HG03045 (cell line): ENCODE measurements at regions not wholly inside any gene's neighbourhood (a gene's known extent, or its start where the extent isn't known, plus 50 kb on each side); places are given as distances from the start of the nearest gene placed in this dataset.
"Not testable (repeated sequence)": the region's sequence is repeated elsewhere in the genome, so short reads cannot be mapped to it uniquely, and the experiment has no call there.

Experiments used
- ATAC-seq: cut with Tn5 transposase; IDR thresholded peaks from one replicate; pipeline ENCODE4 v1.9.1; 2021; ENCODE audit warnings: mild to moderate bottlenecking, moderate library complexity; ENCODE audit not compliant: unreplicated experiment

- ATAC-seq, result no peak
These were observed 104.4 kb downstream of the SEC23IP start for GRCh38 chr10:119996944-119997343.

- ATAC-seq, result no peak
These were observed 104.9 kb downstream of the SEC23IP start for GRCh38 chr10:119997429-119997828.

GRCh38 chr10:120002785-120003184 is 110.3 kb downstream of the SEC23IP start:
- ATAC-seq, result no peak

GRCh38 chr10:120005207-120006201 is 113.0 kb downstream of the SEC23IP start:
- ATAC-seq, result no peak

- no peak for ATAC-seq
These were observed 114.7 kb downstream of the SEC23IP start for GRCh38 chr10:120007261-120007660.

- ATAC-seq, result no peak
These were observed 119.0 kb downstream of the SEC23IP start for GRCh38 chr10:120011359-120012130.

- no peak for ATAC-seq
These were observed 119.5 kb downstream of the SEC23IP start for GRCh38 chr10:120012131-120012400.

GRCh38 chr10:120012566-120012965 is 120.0 kb downstream of the SEC23IP start:
- no peak for ATAC-seq

GRCh38 chr10:120014031-120014430 is 121.5 kb downstream of the SEC23IP start:
- ATAC-seq, result no peak

GRCh38 chr10:120015064-120015463 is 122.5 kb downstream of the SEC23IP start:
- no peak for ATAC-seq

GRCh38 chr10:120016906-120017305 is 124.4 kb downstream of the SEC23IP start:
- no peak for ATAC-seq

- ATAC-seq, result no peak
These were observed 125.3 kb downstream of the SEC23IP start for GRCh38 chr10:120017733-120018417.

- ATAC-seq, result no peak
These were observed 126.2 kb downstream of the SEC23IP start for GRCh38 chr10:120018695-120019094.

GRCh38 chr10:120019568-120019967 is 127.0 kb downstream of the SEC23IP start:
- ATAC-seq, result no peak

- no peak for ATAC-seq
These were observed 129.8 kb downstream of the SEC23IP start for GRCh38 chr10:120022357-120022756.

GRCh38 chr10:120034236-120034635 is 141.7 kb downstream of the SEC23IP start:
- no peak for ATAC-seq

GRCh38 chr10:120039046-120039445 is 146.5 kb downstream of the SEC23IP start:
- ATAC-seq, result no peak

GRCh38 chr10:120039826-120040225 is 147.3 kb downstream of the SEC23IP start:
- ATAC-seq, result no peak

- ATAC-seq, result no peak
These were observed 149.5 kb downstream of the SEC23IP start for GRCh38 chr10:120041807-120042559.

- no peak for ATAC-seq
These were observed 150.2 kb downstream of the SEC23IP start for GRCh38 chr10:120042705-120043104.

- ATAC-seq, result not testable (repeated sequence)
These were observed 154.8 kb downstream of the SEC23IP start for GRCh38 chr10:120047373-120047772.
